K562 (cell line): ENCODE measurements at regions not wholly inside any gene's neighbourhood (a gene's known extent, or its start where the extent isn't known, plus 50 kb on each side); places are given as distances from the start of the nearest gene placed in this dataset.

Experiments
- ATAC-seq: fragments of 200-7000 bp; cut with Tn5 transposase; 3 replicates; pipeline ENCODE4 v1.9.1; 2020; ENCODE audit warnings: moderate library complexity
- BruUV-seq: library from RNA; stranded (reverse); fragments of 400-500 nt; replicated peaks from 2 replicates; lab custom pipeline; 2021; lab: Mats Ljungman, UMichigan
- CTCF ChIA-PET: fragments of 300-600 bp; formaldehyde crosslinking; extraction: SDS; loops from one replicate; lab custom pipeline; 2021; ENCODE audit warnings: low intra/inter-chr PET ratio; lab: Yijun Ruan, JAX
- POLR2A ChIA-PET: fragments of 300-600, 350-650 bp; sonication (Branson Sonifier 250); formaldehyde crosslinking; extraction: SDS; loops from one replicate; lab custom pipeline; 2021; ENCODE audit warnings: antibody characterized with exemption, inconsistent platforms; lab: Yijun Ruan, JAX
- DNase-seq, 4 experiments: peaks; one replicate each; pipeline versions ENCODE4 v3.0.0 to v3.0.0-alpha.2; 2011 to 2018; ENCODE audit warnings: low spot score in 3 of 4, mixed read lengths in 3 of 4; ENCODE audit errors: extremely low read depth in 1 of 4
- FAIRE-seq: peaks from 2 replicates; lab custom pipeline; 2011; peaks lifted over from hg19 to GRCh38; lab: Jason Lieb, UNC
- H2AFZ ChIP-seq: 2 replicates; pipeline ENCODE4 v1.6.0; 2011; ENCODE audit warnings: low read depth, low read length, control low read depth, inconsistent platforms
- H3K27ac ChIP-seq: fragments of 200-600 bp; 3 replicates; pipeline ENCODE4 v1.8.0; 2011; ENCODE audit warnings: low read depth, mild to moderate bottlenecking, control low read depth, inconsistent platforms, low read length, moderate library complexity, mixed read lengths; ENCODE audit errors: extremely low read depth
- H3K27me3 ChIP-seq, 2 experiments: fragments of 300-600 bp in 1 of 2; 2 replicates in 1 of 2; 3 replicates in 1 of 2; pipeline versions ENCODE4 v1.6.0 to v1.8.0; 2011; ENCODE audit warnings: inconsistent platforms in 2 of 2, low read length in 2 of 2, mild to moderate bottlenecking in 1 of 2, mixed read lengths in 1 of 2, moderate library complexity in 1 of 2; ENCODE audit not compliant: control insufficient read depth in 2 of 2, insufficient read depth in 2 of 2
- H3K36me3 ChIP-seq: fragments of 300-600 bp; 3 replicates; pipeline ENCODE4 v1.8.0; 2011; ENCODE audit warnings: mild to moderate bottlenecking, low read length, inconsistent platforms; ENCODE audit not compliant: control insufficient read depth, insufficient read depth
- H3K4me1 ChIP-seq, 2 experiments: fragments of 200-600 bp in 1 of 2; replicated peaks in 1 of 2; 2 replicates in 1 of 2; 3 replicates in 1 of 2; pipeline versions ENCODE4 v1.5.1 to v1.8.0; 2011; ENCODE audit warnings: inconsistent platforms in 2 of 2, low read length in 2 of 2, mild to moderate bottlenecking in 1 of 2, mixed read lengths in 1 of 2, moderate library complexity in 1 of 2; ENCODE audit not compliant: control insufficient read depth in 2 of 2, insufficient read depth in 2 of 2
- H3K4me2 ChIP-seq: 2 replicates; pipeline ENCODE4 v1.6.1; 2011; ENCODE audit warnings: low read length, control low read depth, inconsistent platforms, mixed read lengths; ENCODE audit not compliant: insufficient read depth
- H3K4me3 ChIP-seq: fragments of 200-600 bp; sonication (generic), shearing (Covaris generic); 2 replicates; pipeline ENCODE4 v1.5.1; 2016; ENCODE audit warnings: control low read depth, inconsistent platforms
- H3K79me2 ChIP-seq: fragments of 200-600 bp; 3 replicates; pipeline ENCODE4 v1.8.0; 2011; ENCODE audit warnings: low read length, inconsistent platforms; ENCODE audit not compliant: control insufficient read depth, insufficient read depth
- H3K9ac ChIP-seq, 2 experiments: 2 replicates each; pipeline versions ENCODE4 v1.6.0 to v1.6.1; 2011; ENCODE audit warnings: low read depth in 2 of 2, low read length in 2 of 2, control low read depth in 1 of 2, inconsistent platforms in 1 of 2, mild to moderate bottlenecking in 1 of 2, mixed read lengths in 1 of 2; ENCODE audit not compliant: insufficient read depth in 1 of 2
- H3K9me1 ChIP-seq: one replicate; pipeline ENCODE4 v1.6.0; 2011; ENCODE audit warnings: inconsistent platforms, mild to moderate bottlenecking, low read length, moderate library complexity; ENCODE audit not compliant: control insufficient read depth, insufficient read depth
- H3K9me3 ChIP-seq: replicated peaks from 2 replicates; pipeline ENCODE4 v1.5.1; 2011; ENCODE audit warnings: low read depth, low read length, inconsistent platforms; ENCODE audit not compliant: control insufficient read depth, insufficient read depth
- H4K20me1 ChIP-seq: replicated peaks from 2 replicates; pipeline ENCODE4 v1.6.1; 2011; ENCODE audit warnings: low read length, inconsistent platforms, mixed read lengths; ENCODE audit not compliant: control insufficient read depth, insufficient read depth
- KDM5B ChIP-seq: fragments of 200-600 bp; sonication (generic); IDR thresholded peaks from 2 replicates; pipeline ENCODE4 v1.6.1; 2012; ENCODE audit warnings: low read depth, mild to moderate bottlenecking, moderate library complexity, low read length, control low read depth, inconsistent platforms; ENCODE audit not compliant: insufficient replicate concordance
- MAFG ChIP-seq: fragments of 450-650 bp; conservative IDR thresholded peaks from 2 replicates; pipeline ENCODE4 v1.6.1; 2016; ENCODE audit warnings: missing genetic modification characterization, missing compliant biosample characterization
- MLLT1 ChIP-seq, 2 experiments: fragments of 450-650 bp; IDR thresholded peaks; 2 replicates each; pipeline ENCODE4 v1.6.1; 2016
- NRF1 ChIP-seq, 2 experiments: fragments of 450-650 bp; IDR thresholded peaks in 1 of 2; conservative IDR thresholded peaks in 1 of 2; 2 replicates each; pipeline ENCODE4 v1.6.1; 2014; ENCODE audit warnings: mild to moderate bottlenecking in 2 of 2
- POLR2B ChIP-seq: fragments of 450-650 bp; IDR thresholded peaks from 2 replicates; pipeline ENCODE4 v1.6.1; 2018; ENCODE audit warnings: low read depth; ENCODE audit not compliant: partially characterized antibody
- RUNX1 ChIP-seq: sonication (generic); IDR thresholded peaks from 2 replicates; pipeline ENCODE4 v1.6.1; 2016; ENCODE audit warnings: antibody characterized with exemption, low read depth
- TEAD1 ChIP-seq, 2 experiments: fragments of 450-650 bp in 1 of 2; sonication (generic) in 1 of 2; formaldehyde crosslinking; IDR thresholded peaks; 2 replicates each; pipeline versions ENCODE4 v1.4.0 to v1.8.0; 2020 to 2022; ENCODE audit warnings: mild to moderate bottlenecking in 2 of 2, missing genetic modification reagents in 1 of 2
- XRCC3 ChIP-seq: fragments of 450-650 bp; IDR thresholded peaks from 2 replicates; pipeline ENCODE4 v1.6.1; 2017; ENCODE audit warnings: mild to moderate bottlenecking, moderate library complexity
- ZNF184 ChIP-seq: sonication (generic); formaldehyde crosslinking; IDR thresholded peaks from 2 replicates; pipeline ENCODE4 v1.5.0; 2020; ENCODE audit warnings: missing genetic modification reagents
- ZNF316 ChIP-seq: fragments of 450-650 bp; IDR thresholded peaks from 2 replicates; pipeline ENCODE4 v1.6.1; 2016
- ZNF407 ChIP-seq: fragments of 450-650 bp; IDR thresholded peaks from 2 replicates; pipeline ENCODE4 v1.6.1; 2016; ENCODE audit warnings: low read depth
- WGBS: fragments of 100-300 bp; shearing (Covaris generic); methylation state at CpG from one replicate; pipeline ENCODE4 v1.1.6; 2016; ENCODE audit warnings: low coverage, mixed read lengths; ENCODE audit not compliant: insufficient coverage; ENCODE audit errors: missing lambda C conversion rate; 5-methylcytosine and 5-hydroxymethylcytosine counted together
- in situ Hi-C: fragments of 300-500 bp; cut with MboI; formaldehyde crosslinking; loops from 4 replicates; pipeline ENCODE4 v1.15.0; 2018; ENCODE audit warnings: inconsistent platforms, mixed read lengths
- intact Hi-C: fragments of 100-400 bp; cut with micrococcal nuclease; formaldehyde crosslinking; loops from 2 replicates; pipeline ENCODE4 v1.14.2; 2022

GRCh38 chr6:146944809-146945208, 259.4 kb upstream of the STXBP5 start:
- no peak overlapping the region for H3K4me2 ChIP-seq
- no peaks in the 10 kb centered on the region for H4K20me1 ChIP-seq
- H3K4me1 ChIP-seq, result peaks cover 0 to 7% of the 10 kb centered on the region in 2 experiments; a peak in 2 of 5 replicates
- no peaks in the 10 kb centered on the region; the same call in 1 of the 2 replicates for H3K9me3 ChIP-seq
- no peaks in the 10 kb centered on the region for H3K27me3 ChIP-seq
- no peak for ATAC-seq
- POLR2A ChIA-PET, result no interaction called here
- CTCF ChIA-PET, result no interaction called here
- DNase-seq, result no peak
- intact Hi-C loops, result no loop called here
- 57% methylated on average over 2 of the region's 2 CpGs for WGBS
- H3K27ac ChIP-seq, result no peak overlapping the region
- BruUV-seq, result no TSS peak
- no peaks in the 10 kb centered on the region for H3K9me1 ChIP-seq
- no peaks in the 10 kb centered on the region for H3K79me2 ChIP-seq
- H2AFZ ChIP-seq, result peak overlapping the region; percentile 61
- no peak for FAIRE-seq
- in situ Hi-C loops, result no loop called here
- H3K9ac ChIP-seq, result no peak overlapping the region
- no peaks in the 10 kb centered on the region for H3K36me3 ChIP-seq
- H3K4me3 ChIP-seq, result no peak overlapping the region
- no peak for TF ChIP-seq KDM5B
- no peak for TF ChIP-seq RUNX1
- no peak for TF ChIP-seq XRCC3
- TF ChIP-seq NRF1 (conservative IDR thresholded peaks at IDR 0.05 in 1 of 2, IDR thresholded peaks at IDR 0.05 in 1 of 2), result no peak
- TF ChIP-seq POLR2B, result no peak
- 0 out of 2 replicates have a peak, but pooled peaks have one; percentile 21 for TF ChIP-seq ZNF316
- no peak for TF ChIP-seq ZNF184 (CRISPR knock-in tag)
- TF ChIP-seq TEAD1 (CRISPR knock-in tag; IDR thresholded peaks at IDR 0.05), result no peak
- TF ChIP-seq MAFG, result 0 out of 2 replicates have a peak, but pooled peaks have one; percentile 23
- TF ChIP-seq ZNF407, result no peak
- no peak for TF ChIP-seq MLLT1 (IDR thresholded peaks at IDR 0.05)
